Stimulated activated memory B cell treated with anti-CD40 and anti-IgM and Interleukin-4, amounts not matched to agents 10 μg/mL and 1 μg/mL and 100 μg/mL, for 72 hours (primary cell): ENCODE measurements at regions not wholly inside any gene's neighbourhood (a gene's known extent, or its start where the extent isn't known, plus 50 kb on each side); places are given as distances from the start of the nearest gene placed in this dataset.
A peak's percentile ranks its signal among the peaks of the same experiment; 100 is the strongest.

Experiments used
- ATAC-seq: fragments of 150-1000 bp; cut with Tn5 transposase; 2 replicates; pipeline ENCODE4 v1.10.0; 2021
- H3K27ac Mint-ChIP-seq: one replicate; pipeline ENCODE4 v1.8.0; 2022; ENCODE audit warnings: mild to moderate bottlenecking, mixed read lengths
- H3K27me3 Mint-ChIP-seq: one replicate; pipeline ENCODE4 v1.8.0; 2022; ENCODE audit warnings: mixed read lengths
- H3K36me3 Mint-ChIP-seq: one replicate; pipeline ENCODE4 v1.8.0; 2022; ENCODE audit warnings: mixed read lengths
- H3K4me1 Mint-ChIP-seq: one replicate; pipeline ENCODE4 v1.8.0; 2022; ENCODE audit warnings: mixed read lengths
- H3K4me3 Mint-ChIP-seq: one replicate; pipeline ENCODE4 v1.8.0; 2022; ENCODE audit warnings: mild to moderate bottlenecking, moderate library complexity, mixed read lengths
- H3K9me3 Mint-ChIP-seq: one replicate; pipeline ENCODE4 v1.8.0; 2022; ENCODE audit warnings: mixed read lengths

GRCh38 chr11:80620867-80621266, 1180.0 kb upstream of the TENM4 start:
- Mint-ChIP-seq H3K36me3 (no peaks in the 10 kb centered on the region), H3K4me1 (no peaks in the 10 kb centered on the region), H3K27me3 (no peaks in the 10 kb centered on the region), H3K27ac (no peak overlapping the region), H3K9me3 (no peaks in the 10 kb centered on the region), H3K4me3 (no peak overlapping the region)
- ATAC-seq = peak; percentile 47

- H3K4me1 Mint-ChIP-seq = no peaks in the 10 kb centered on the region
- H3K27me3 Mint-ChIP-seq = no peaks in the 10 kb centered on the region
- no peak overlapping the region for H3K27ac Mint-ChIP-seq
- H3K4me3 Mint-ChIP-seq = no peak overlapping the region
- H3K9me3 Mint-ChIP-seq = peaks cover 4% of the 10 kb centered on the region
- no peak for ATAC-seq
- no peaks in the 10 kb centered on the region for H3K36me3 Mint-ChIP-seq
Measured at GRCh38 chr11:80617156-80617555, 1176.3 kb upstream of the TENM4 start.

- H3K9me3 Mint-ChIP-seq = peaks cover 4% of the 10 kb centered on the region
- no peaks in the 10 kb centered on the region for H3K4me1 Mint-ChIP-seq
- no peak overlapping the region for H3K27ac Mint-ChIP-seq
- H3K36me3 Mint-ChIP-seq = no peaks in the 10 kb centered on the region
- H3K4me3 Mint-ChIP-seq = no peak overlapping the region
- no peaks in the 10 kb centered on the region for H3K27me3 Mint-ChIP-seq
- ATAC-seq = no peak
Measured at GRCh38 chr11:80616070-80616800, 1175.4 kb upstream of the TENM4 start.

GRCh38 chr11:80613655-80614054, 1172.8 kb upstream of the TENM4 start:
- H3K36me3 Mint-ChIP-seq = no peaks in the 10 kb centered on the region
- peaks cover 7% of the 10 kb centered on the region for H3K9me3 Mint-ChIP-seq
- no peak overlapping the region for H3K27ac Mint-ChIP-seq
- no peaks in the 10 kb centered on the region for H3K27me3 Mint-ChIP-seq
- ATAC-seq = no peak
- H3K4me1 Mint-ChIP-seq = no peaks in the 10 kb centered on the region
- no peak overlapping the region for H3K4me3 Mint-ChIP-seq

DNA sequence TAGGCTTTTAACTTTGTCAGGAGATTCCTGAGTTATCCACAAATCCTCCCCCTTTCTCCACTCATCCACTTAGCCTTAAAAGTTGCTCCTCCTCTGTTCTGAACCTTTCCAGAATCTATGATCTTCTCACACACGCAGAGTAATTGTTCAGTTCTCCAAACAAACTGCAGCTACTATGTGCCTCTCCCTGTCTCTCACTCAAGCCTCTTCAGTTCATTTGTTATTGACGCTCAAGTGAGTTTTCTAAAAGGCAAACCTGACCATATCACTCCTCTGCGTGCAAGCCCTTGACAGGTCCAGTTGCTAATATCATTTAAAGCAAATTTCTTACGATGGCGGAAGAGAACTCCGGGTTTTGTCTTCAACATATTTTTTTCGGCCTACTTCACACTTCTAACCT, 1169.7 kb upstream of the TENM4 start:
- Mint-ChIP-seq H3K9me3 (peaks cover 7% of the 10 kb centered on the region), H3K4me1 (no peaks in the 10 kb centered on the region), H3K27ac (no peak overlapping the region), H3K4me3 (no peak overlapping the region), H3K36me3 (no peaks in the 10 kb centered on the region), H3K27me3 (no peaks in the 10 kb centered on the region)
- no peak for ATAC-seq

DNA sequence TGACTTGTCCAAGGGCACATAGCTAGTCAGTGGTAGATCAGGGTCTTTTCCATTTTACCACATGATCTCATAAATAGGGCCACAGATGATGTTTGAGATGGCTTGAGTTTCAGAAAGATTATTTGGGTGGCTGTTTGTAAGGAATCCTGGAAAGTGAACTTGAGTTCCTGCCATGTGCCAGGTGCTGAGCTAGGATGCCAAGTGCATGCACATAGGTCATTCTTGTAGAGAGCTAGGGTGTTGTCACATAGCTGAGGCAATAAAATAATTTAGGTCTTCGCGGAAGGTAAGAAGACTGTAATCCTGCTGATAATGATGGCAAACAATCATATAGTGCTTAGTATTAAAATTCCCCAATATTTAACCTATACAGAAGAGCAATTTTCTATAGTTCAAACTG, 1162.6 kb upstream of the TENM4 start:
- H3K27ac Mint-ChIP-seq = no peak overlapping the region
- no peaks in the 10 kb centered on the region for H3K4me1 Mint-ChIP-seq
- H3K27me3 Mint-ChIP-seq = no peaks in the 10 kb centered on the region
- peaks cover 6% of the 10 kb centered on the region for H3K9me3 Mint-ChIP-seq
- no peak for ATAC-seq
- no peak overlapping the region for H3K4me3 Mint-ChIP-seq
- no peaks in the 10 kb centered on the region for H3K36me3 Mint-ChIP-seq

DNA sequence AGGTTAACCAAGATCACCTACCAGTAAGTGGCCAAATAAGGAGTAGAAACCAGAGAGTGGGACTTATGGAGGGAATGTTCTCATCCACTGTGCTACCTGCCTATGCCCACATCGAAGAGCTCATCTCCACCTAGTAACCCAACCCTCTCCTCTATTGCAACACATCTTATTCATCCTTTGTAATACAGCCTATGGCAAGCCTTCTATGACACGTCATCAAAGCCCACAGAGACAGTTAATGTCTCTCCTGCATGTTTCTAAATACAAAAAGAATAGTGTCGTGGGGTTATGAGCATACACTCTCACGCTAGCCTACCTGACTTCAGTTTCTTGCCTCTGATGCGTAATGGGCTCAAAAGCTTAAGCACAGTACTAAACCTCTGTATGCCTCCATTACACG, 1158.1 kb upstream of the TENM4 start:
- Mint-ChIP-seq H3K27me3 (no peaks in the 10 kb centered on the region), H3K36me3 (no peaks in the 10 kb centered on the region), H3K4me3 (no peak overlapping the region), H3K4me1 (no peaks in the 10 kb centered on the region), H3K9me3 (peaks cover 9% of the 10 kb centered on the region), H3K27ac (no peak overlapping the region)
- ATAC-seq = no peak

- H3K36me3 Mint-ChIP-seq = no peaks in the 10 kb centered on the region
- H3K4me1 Mint-ChIP-seq = no peaks in the 10 kb centered on the region
- H3K27ac Mint-ChIP-seq = no peak overlapping the region
- no peak for ATAC-seq
- H3K9me3 Mint-ChIP-seq = peaks cover 5% of the 10 kb centered on the region
- H3K4me3 Mint-ChIP-seq = no peak overlapping the region
- H3K27me3 Mint-ChIP-seq = no peaks in the 10 kb centered on the region
Measured at GRCh38 chr11:80596291-80596810, 1155.5 kb upstream of the TENM4 start.

DNA sequence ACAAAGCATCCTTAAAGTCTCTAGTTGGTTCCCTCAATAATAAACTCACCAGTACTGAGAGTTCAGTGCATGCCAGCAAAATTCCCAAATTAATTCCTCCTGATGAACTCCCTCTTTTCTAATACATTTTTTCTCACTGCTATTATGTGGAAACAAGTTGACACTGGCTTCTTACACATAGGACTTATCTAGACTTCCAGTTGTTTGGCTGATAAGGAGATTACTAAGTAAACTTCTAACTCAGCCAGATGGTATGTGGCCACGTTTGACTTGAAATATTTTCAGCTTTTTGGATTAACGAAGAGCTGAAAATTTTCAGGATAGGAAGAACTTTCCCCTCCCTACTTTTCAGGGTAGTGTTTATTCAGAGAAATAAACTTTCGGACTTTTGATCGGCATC, 1154.2 kb upstream of the TENM4 start:
- no peak overlapping the region for H3K4me3 Mint-ChIP-seq
- H3K4me1 Mint-ChIP-seq = no peaks in the 10 kb centered on the region
- H3K36me3 Mint-ChIP-seq = no peaks in the 10 kb centered on the region
- H3K27ac Mint-ChIP-seq = no peak overlapping the region
- peaks cover 5% of the 10 kb centered on the region for H3K9me3 Mint-ChIP-seq
- no peak for ATAC-seq
- no peaks in the 10 kb centered on the region for H3K27me3 Mint-ChIP-seq

GRCh38 chr11:80593648-80594374, 1153.0 kb upstream of the TENM4 start:
- H3K27me3 Mint-ChIP-seq = no peaks in the 10 kb centered on the region
- H3K4me1 Mint-ChIP-seq = no peaks in the 10 kb centered on the region
- no peaks in the 10 kb centered on the region for H3K36me3 Mint-ChIP-seq
- peaks cover 7% of the 10 kb centered on the region for H3K9me3 Mint-ChIP-seq
- no peak overlapping the region for H3K4me3 Mint-ChIP-seq
- no peak overlapping the region for H3K27ac Mint-ChIP-seq
- no peak for ATAC-seq

DNA sequence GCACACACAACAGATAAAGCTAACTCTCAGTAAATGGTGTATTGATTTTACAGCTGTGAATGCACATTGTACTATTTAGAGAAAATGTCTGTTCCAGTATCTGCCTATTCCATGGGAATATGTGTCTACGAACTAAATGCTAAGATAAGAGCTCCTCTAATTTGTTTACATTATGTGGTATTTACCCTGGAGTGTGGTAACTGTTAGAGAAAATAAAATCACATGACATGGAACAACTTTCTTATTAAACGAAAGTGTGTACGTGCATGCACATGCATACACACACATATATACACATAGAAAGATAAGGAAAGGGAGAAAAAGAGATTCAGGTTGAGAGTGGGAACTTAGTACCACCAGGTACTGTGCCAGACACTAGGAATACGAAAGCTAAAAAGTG, 1151.7 kb upstream of the TENM4 start:
- Mint-ChIP-seq H3K9me3 (peaks cover 6% of the 10 kb centered on the region), H3K36me3 (no peaks in the 10 kb centered on the region), H3K4me1 (no peaks in the 10 kb centered on the region), H3K4me3 (no peak overlapping the region), H3K27ac (no peak overlapping the region), H3K27me3 (no peaks in the 10 kb centered on the region)
- ATAC-seq = no peak

- Mint-ChIP-seq H3K4me1 (no peaks in the 10 kb centered on the region), H3K27ac (no peak overlapping the region), H3K4me3 (no peak overlapping the region), H3K9me3 (peaks cover 3% of the 10 kb centered on the region), H3K27me3 (no peaks in the 10 kb centered on the region), H3K36me3 (no peaks in the 10 kb centered on the region)
- ATAC-seq = no peak
Measured at GRCh38 chr11:80587906-80588305, 1147.1 kb upstream of the TENM4 start.

- no peak for ATAC-seq
- Mint-ChIP-seq H3K27me3 (no peaks in the 10 kb centered on the region), H3K36me3 (no peaks in the 10 kb centered on the region), H3K27ac (no peak overlapping the region), H3K4me3 (no peak overlapping the region), H3K4me1 (no peaks in the 10 kb centered on the region), H3K9me3 (peaks cover 3% of the 10 kb centered on the region)
Measured at GRCh38 chr11:80586464-80586863, 1145.6 kb upstream of the TENM4 start.

- no peaks in the 10 kb centered on the region for H3K9me3 Mint-ChIP-seq
- no peaks in the 10 kb centered on the region for H3K27me3 Mint-ChIP-seq
- H3K27ac Mint-ChIP-seq = no peak overlapping the region
- ATAC-seq = no peak
- H3K36me3 Mint-ChIP-seq = no peaks in the 10 kb centered on the region
- H3K4me3 Mint-ChIP-seq = no peak overlapping the region
- no peaks in the 10 kb centered on the region for H3K4me1 Mint-ChIP-seq
Measured at GRCh38 chr11:80584661-80585060, 1143.8 kb upstream of the TENM4 start.

DNA sequence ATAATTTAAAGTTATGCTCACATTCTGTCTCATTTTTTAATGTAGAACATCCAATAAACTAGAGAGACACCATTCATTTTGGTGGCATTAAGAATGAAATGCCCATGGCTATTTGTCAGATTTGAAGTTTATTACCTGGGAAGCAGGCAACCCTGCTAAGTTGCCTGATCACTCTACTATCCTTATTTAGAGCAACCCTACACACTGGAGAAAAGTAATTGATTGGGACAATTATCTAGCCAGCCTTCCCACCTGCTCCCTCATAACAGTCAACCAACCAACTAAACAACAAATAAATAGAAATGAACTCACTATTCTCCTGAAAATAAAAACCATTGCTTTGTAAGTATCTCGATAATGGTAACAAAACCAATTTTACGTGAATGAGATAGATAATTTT, 1129.0 kb upstream of the TENM4 start:
- peaks cover 11% of the 10 kb centered on the region for H3K9me3 Mint-ChIP-seq
- H3K36me3 Mint-ChIP-seq = no peaks in the 10 kb centered on the region
- no peak overlapping the region for H3K27ac Mint-ChIP-seq
- ATAC-seq = no peak
- no peaks in the 10 kb centered on the region for H3K27me3 Mint-ChIP-seq
- no peaks in the 10 kb centered on the region for H3K4me1 Mint-ChIP-seq
- H3K4me3 Mint-ChIP-seq = no peak overlapping the region

- H3K9me3 Mint-ChIP-seq = peaks cover 3% of the 10 kb centered on the region
- H3K36me3 Mint-ChIP-seq = no peaks in the 10 kb centered on the region
- no peak overlapping the region for H3K27ac Mint-ChIP-seq
- H3K4me1 Mint-ChIP-seq = no peaks in the 10 kb centered on the region
- no peaks in the 10 kb centered on the region for H3K27me3 Mint-ChIP-seq
- no peak overlapping the region for H3K4me3 Mint-ChIP-seq
- no peak for ATAC-seq
Measured at GRCh38 chr11:80565231-80565630, 1124.4 kb upstream of the TENM4 start.
